ENCODE measurements at regions not wholly inside any gene's neighbourhood (a gene's known extent, or its start where the extent isn't known, plus 50 kb on each side); places are given as distances from the start of the nearest gene placed in this dataset.
"Not testable (repeated sequence)": the region's sequence is repeated elsewhere in the genome, so short reads cannot be mapped to it uniquely, and the experiment has no call there.

GRCh38 chr11:134840165-134840564, 428.1 kb upstream of the B3GAT1 start:
- TF ChIP-seq CTCF, POLR2A (IDR thresholded peaks at IDR 0.05): not testable (repeated sequence)

Measured in thyroid gland (tissue), 4 donors.